Pancreas (tissue), 10 donors: ENCODE measurements at regions not wholly inside any gene's neighbourhood (a gene's known extent, or its start where the extent isn't known, plus 50 kb on each side); places are given as distances from the start of the nearest gene placed in this dataset.
"Not testable (repeated sequence)": the region's sequence is repeated elsewhere in the genome, so short reads cannot be mapped to it uniquely, and the experiment has no call there.

ENCODE experiments used
- ATAC-seq, 4 donors: fragments of 200-7000 bp; cut with Tn5 transposase; one replicate each; pipeline versions ENCODE4 v1.8.0 to v1.9.1; 2020; ENCODE audit warnings: mild to moderate bottlenecking in 4 of 4, moderate library complexity in 4 of 4
- DNase-seq, 6 donors: peaks; one replicate each; pipeline ENCODE4 v3.0.0-alpha.2; 2020
- FAIRE-seq: peaks from 2 replicates; lab custom pipeline; 2012; peaks lifted over from hg19 to GRCh38; lab: Jason Lieb, UNC
- H3K27ac ChIP-seq, 4 donors: fragments of 200-600 bp; sonication (generic); 1 replicate in 3 of 4; 2 replicates in 1 of 4; pipeline versions ENCODE4 v1.5.0 to v1.8.0; 2020
- H3K27me3 ChIP-seq, 4 donors: fragments of 200-600 bp; one replicate each; pipeline ENCODE4 v1.8.0; 2021
- H3K36me3 ChIP-seq, 3 donors: fragments of 200-600 bp; sonication (generic) in 1 of 3; one replicate each; pipeline versions ENCODE4 v1.5.0 to v1.8.0; 2020 to 2021
- H3K4me1 ChIP-seq, 3 donors: fragments of 200-600 bp; one replicate each; pipeline ENCODE4 v1.8.0; 2021
- H3K4me3 ChIP-seq, 4 donors: fragments of 200-600 bp; sonication (generic) in 2 of 4; one replicate each; pipeline versions ENCODE4 v1.5.0 to v1.8.0; 2020 to 2021
- H3K9me3 ChIP-seq, 4 donors: fragments of 200-600 bp; one replicate each; pipeline ENCODE4 v1.8.0; 2021
- CTCF ChIP-seq, 4 donors: fragments of 200-600 bp; sonication (generic) in 3 of 4; IDR thresholded peaks; one replicate each; pipeline versions ENCODE4 v1.5.0 to v1.8.0; 2021; ENCODE audit warnings: antibody characterized with exemption in 4 of 4
- WGBS, 2 donors: extraction: QIAGEN DNeasy Blood & Tissue Kit; methylation state at CpG; one replicate each; pipeline ENCODE4 v1.1.7; 2013; 5-methylcytosine and 5-hydroxymethylcytosine counted together
- intact Hi-C, 3 donors: fragments of 100-400 bp; cut with DNase I; formaldehyde crosslinking; loops; one replicate each; pipeline versions ENCODE4 v1.11.1 to v1.14.2; 2022
- donor health status: healthy with polysubstance abuse.
- donor health status: DM: no; HTN: no; CAD: no; lungs with moderate emphysema.
- donor health status: DM: no; HTN: no; CAD: no.
- donor health status: control.
- donor health status: control.
- donor health status: Bipolar disorder and iron deficiency.
- donor health status: DM: yes; HTN: yes; CAD: no.
- donor health status: DM: no; HTN: no; CAD: no.
- donor health status: DM: no; HTN: no; CAD: no.
- donor health status: DM: yes; HTN: yes; CAD: no.

- TF ChIP-seq CTCF (IDR thresholded peaks at IDR 0.05): no peak
- Histone ChIP-seq H3K4me3 (no peak overlapping the region), H3K9me3 (no peaks in the 10 kb centered on the region), H3K36me3 (no peaks in the 10 kb centered on the region), H3K27me3 (no peaks in the 10 kb centered on the region), H3K4me1 (peaks cover 0 to 7% (median 7%) of the 10 kb centered on the region in 3 donors), H3K27ac (no peak overlapping the region)
- ATAC-seq (no peak), DNase-seq (no peak), FAIRE-seq (no peak)
- 78 to 86% methylated on average over 21 of the region's 21 CpGs for WGBS, 2 donors
- intact Hi-C loops: no loop called here
Observed at GRCh38 chr6:169918239-169918953, 167.0 kb downstream of the ERMARD start.

GRCh38 chr6:169917153-169917552, 165.7 kb downstream of the ERMARD start:
- no peak for FAIRE-seq
- DNase-seq: peak in 1 of 6 donors; percentile 27
- intact Hi-C loops: no loop called here

GRCh38 chr6:169915769-169916550, 164.5 kb downstream of the ERMARD start:
- FAIRE-seq: no peak
- 71 to 75% methylated on average over 22 of the region's 22 CpGs for WGBS, 2 donors
- no peaks in the 10 kb centered on the region for H3K4me1 ChIP-seq
- H3K27me3 ChIP-seq: no peaks in the 10 kb centered on the region
- DNase-seq: peak in 2 of 6 donors; percentile 47 to 61
- H3K4me3 ChIP-seq: no peak overlapping the region
- intact Hi-C loops: no loop called here
- H3K27ac ChIP-seq: no peak overlapping the region
- no peaks in the 10 kb centered on the region for H3K9me3 ChIP-seq
- TF ChIP-seq CTCF (IDR thresholded peaks at IDR 0.05): no peak
- no peaks in the 10 kb centered on the region for H3K36me3 ChIP-seq
- peak in 2 of 4 donors; percentile 23 to 40 for ATAC-seq

More at GRCh38 chr6:169917153-169917552, 165.7 kb downstream of the ERMARD start:
- no peak overlapping the region for H3K27ac ChIP-seq
- H3K4me3 ChIP-seq: no peak overlapping the region
- no peaks in the 10 kb centered on the region for H3K36me3 ChIP-seq
- 81 to 83% methylated on average over 3 of the region's 3 CpGs for WGBS, 2 donors
- no peaks in the 10 kb centered on the region for H3K27me3 ChIP-seq
- no peak for TF ChIP-seq CTCF (IDR thresholded peaks at IDR 0.05)
- no peaks in the 10 kb centered on the region for H3K9me3 ChIP-seq
- ATAC-seq: no peak
- peaks cover 0 to 2% (median 1%) of the 10 kb centered on the region in 3 donors for H3K4me1 ChIP-seq

- H3K27ac ChIP-seq, intact Hi-C loops, H3K27me3 ChIP-seq, H3K4me3 ChIP-seq, H3K36me3 ChIP-seq, ATAC-seq, H3K9me3 ChIP-seq, DNase-seq, H3K4me1 ChIP-seq, FAIRE-seq: not testable (repeated sequence)
- WGBS, 2 donors: 91 to 93% methylated on average over 3 of the region's 3 CpGs
Observed at GRCh38 chr6:169913745-169914144, 162.3 kb downstream of the ERMARD start.

GRCh38 chr6:169913096-169913638, 161.7 kb downstream of the ERMARD start:
- H3K27me3 ChIP-seq: no peaks in the 10 kb centered on the region
- FAIRE-seq: no peak

More at GRCh38 chr6:169913096-169913638, 161.7 kb downstream of the ERMARD start:
- intact Hi-C loops: no loop called here
- no peak overlapping the region for H3K27ac ChIP-seq
- no peaks in the 10 kb centered on the region for H3K36me3 ChIP-seq
- DNase-seq: no peak
- no peak overlapping the region for H3K4me3 ChIP-seq
- H3K4me1 ChIP-seq: no peaks in the 10 kb centered on the region
- TF ChIP-seq CTCF (IDR thresholded peaks at IDR 0.05): no peak
- WGBS, 2 donors: 81 to 82% methylated on average over 4 of the region's 4 CpGs
- no peak for ATAC-seq
- H3K9me3 ChIP-seq: no peaks in the 10 kb centered on the region
